Skin epidermis (tissue), 12 donors: ENCODE measurements at regions not wholly inside any gene's neighbourhood (a gene's known extent, or its start where the extent isn't known, plus 50 kb on each side); places are given as distances from the start of the nearest gene placed in this dataset.
A peak's percentile ranks its signal among the peaks of the same experiment; 100 is the strongest.
"Not testable (repeated sequence)": the region's sequence is repeated elsewhere in the genome, so short reads cannot be mapped to it uniquely, and the experiment has no call there.

Experiments used
- H3K27ac ChIP-seq, 21 experiments: fragments of 200-600 bp; sonication (generic) in 11 of 21; one replicate each; pipeline ENCODE4 v1.5.0; 2020; ENCODE audit warnings: mild to moderate bottlenecking in 3 of 21, inconsistent platforms in 2 of 21, moderate library complexity in 2 of 21
- H3K4me3 ChIP-seq, 7 experiments: fragments of 200-600 bp; sonication (generic) in 2 of 7; one replicate each; pipeline ENCODE4 v1.5.0; 2020; ENCODE audit warnings: inconsistent platforms in 2 of 7, mild to moderate bottlenecking in 2 of 7, moderate library complexity in 1 of 7

DNA sequence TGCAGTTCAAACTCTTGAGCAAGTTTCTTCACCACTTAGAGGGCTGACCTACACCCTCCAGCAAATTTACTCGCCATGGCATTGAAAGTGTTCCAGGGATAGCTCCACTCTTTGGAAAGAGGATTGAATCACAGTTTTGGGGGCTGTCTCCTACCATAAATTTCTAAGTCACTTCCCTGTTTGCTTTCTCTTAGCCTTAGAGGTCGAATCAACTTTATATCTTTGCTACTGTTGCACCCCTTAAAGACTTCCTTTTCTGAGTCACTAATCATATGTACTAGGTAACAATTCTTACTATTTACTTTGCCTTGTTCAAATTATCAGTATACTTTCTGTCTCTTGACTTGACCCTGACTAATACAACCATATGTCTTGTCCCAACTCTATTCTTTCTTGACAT, 1151.8 kb upstream of the ALCAM start:
- Histone ChIP-seq H3K27ac (no peak overlapping the region), H3K4me3 (no peak overlapping the region)

GRCh38 chr3:104219046-104219445, 1147.7 kb upstream of the ALCAM start:
- H3K4me3 ChIP-seq, H3K27ac ChIP-seq: not testable (repeated sequence)

DNA sequence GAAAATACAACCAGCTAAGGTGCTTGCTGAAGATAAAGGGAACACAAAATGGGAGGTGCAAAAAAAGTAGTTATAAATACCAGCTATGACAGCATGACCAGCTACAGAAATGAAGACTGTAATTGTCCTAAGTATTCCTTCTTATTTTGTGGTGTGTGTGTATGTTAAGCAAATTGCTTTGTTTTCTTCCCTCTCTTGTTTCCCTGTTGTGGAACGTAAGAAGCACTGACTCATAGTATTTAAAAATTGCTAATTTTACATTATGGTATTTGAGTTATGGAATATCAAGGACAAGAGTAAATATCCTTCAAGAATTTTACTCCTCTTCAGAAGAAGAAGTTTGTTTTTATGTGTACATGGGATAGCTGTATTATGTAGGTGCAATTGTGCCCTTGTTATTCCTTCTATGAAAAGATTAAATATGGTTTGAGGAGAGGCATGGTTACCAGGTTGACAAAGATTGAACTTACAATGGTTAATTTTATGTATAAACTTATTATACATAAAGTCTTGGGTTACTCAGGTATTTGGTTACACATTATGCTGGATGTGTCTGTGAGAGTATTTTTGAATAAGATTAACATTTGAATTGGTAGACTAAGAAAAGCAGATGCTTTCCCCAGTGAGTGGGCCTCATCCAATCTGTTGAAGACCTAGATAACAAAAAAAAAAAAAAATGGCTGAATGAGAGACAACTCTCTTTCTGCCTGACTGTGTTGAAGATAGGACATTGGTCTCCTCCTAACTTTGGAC, 1132.1 kb upstream of the ALCAM start:
- H3K27ac ChIP-seq: no peak overlapping the region
- no peak overlapping the region for H3K4me3 ChIP-seq

GRCh38 chr3:104244680-104245220, 1122.0 kb upstream of the ALCAM start:
- Histone ChIP-seq H3K4me3 (no peak overlapping the region), H3K27ac (no peak overlapping the region)

DNA sequence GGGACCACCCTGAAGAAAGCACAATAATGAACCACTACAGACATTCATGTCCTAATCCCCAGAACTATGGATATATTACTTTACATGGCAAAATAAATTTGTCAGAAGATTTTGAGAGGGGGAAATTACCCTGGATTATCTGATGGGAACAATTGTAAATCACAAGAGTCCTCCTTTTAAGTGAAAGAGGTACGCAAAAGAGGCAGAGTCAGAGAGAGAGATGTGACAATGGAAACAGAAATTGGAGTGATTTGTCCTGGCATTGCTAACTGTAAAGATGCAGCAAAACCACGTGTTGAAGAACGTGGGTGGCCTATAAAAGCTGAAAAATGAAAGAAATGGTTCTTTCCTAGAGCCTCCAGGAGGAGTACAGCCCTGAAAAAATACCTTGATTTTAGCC, 1121.4 kb upstream of the ALCAM start:
- no peak overlapping the region for H3K4me3 ChIP-seq
- H3K27ac ChIP-seq: no peak overlapping the region

DNA sequence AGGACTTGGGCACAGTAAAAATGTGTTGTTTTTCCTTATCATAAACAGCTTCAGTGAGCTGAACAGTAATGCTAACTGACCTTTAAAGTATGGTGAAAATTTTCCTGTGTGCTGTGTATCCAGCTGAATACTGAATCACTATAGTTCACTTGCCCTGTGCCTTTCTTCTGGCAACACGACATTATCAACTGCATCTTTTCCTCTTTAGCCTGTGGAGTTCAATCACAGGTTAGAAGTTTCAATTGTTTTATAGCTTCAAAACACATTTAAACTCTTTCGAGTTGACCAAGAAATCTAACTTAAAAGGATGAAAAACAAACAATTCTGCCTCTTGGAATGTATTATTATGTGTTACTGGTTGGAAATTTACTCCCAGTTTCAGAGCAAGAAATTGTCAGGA, 1120.7 kb upstream of the ALCAM start:
- no peak overlapping the region for H3K4me3 ChIP-seq
- H3K27ac ChIP-seq: no peak overlapping the region

- Histone ChIP-seq H3K27ac (no peak overlapping the region), H3K4me3 (no peak overlapping the region)
Measured at GRCh38 chr3:104257486-104257885, 1109.2 kb upstream of the ALCAM start.

- H3K27ac ChIP-seq: no peak overlapping the region
Measured at GRCh38 chr3:104263477-104263876, 1103.2 kb upstream of the ALCAM start.

DNA sequence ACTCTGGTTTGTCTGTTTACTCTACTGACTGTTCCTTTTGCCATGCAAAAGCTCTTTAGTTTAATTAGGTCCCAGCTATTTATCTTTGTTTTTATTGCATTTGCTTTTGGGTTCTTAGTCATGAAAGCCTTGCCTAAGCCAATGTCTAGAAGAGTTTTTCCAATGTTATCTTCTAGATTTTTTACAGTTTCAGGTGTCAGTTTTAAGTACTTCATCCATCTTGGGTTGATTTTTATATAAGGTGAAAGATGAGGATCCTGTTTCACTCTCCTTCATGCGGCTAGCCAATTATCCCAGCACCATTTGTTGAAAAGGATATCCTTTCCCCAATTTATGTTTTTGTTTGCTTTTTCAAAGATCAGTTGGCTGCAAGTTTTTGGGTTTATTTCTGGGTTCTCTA, 1100.5 kb upstream of the ALCAM start:
- not testable (repeated sequence) for H3K4me3 ChIP-seq, H3K27ac ChIP-seq

More at GRCh38 chr3:104263477-104263876, 1103.2 kb upstream of the ALCAM start:
- H3K4me3 ChIP-seq: no peak overlapping the region

GRCh38 chr3:104269771-104270170, 1096.9 kb upstream of the ALCAM start:
- Histone ChIP-seq H3K27ac (no peak overlapping the region), H3K4me3 (no peak overlapping the region)

- no peak overlapping the region for H3K27ac ChIP-seq
Measured at GRCh38 chr3:104273046-104273649, 1093.6 kb upstream of the ALCAM start.

GRCh38 chr3:104275199-104275598, 1091.5 kb upstream of the ALCAM start:
- Histone ChIP-seq H3K4me3 (no peak overlapping the region), H3K27ac (no peak overlapping the region)

More at GRCh38 chr3:104273046-104273649, 1093.6 kb upstream of the ALCAM start:
- H3K4me3 ChIP-seq: no peak overlapping the region

DNA sequence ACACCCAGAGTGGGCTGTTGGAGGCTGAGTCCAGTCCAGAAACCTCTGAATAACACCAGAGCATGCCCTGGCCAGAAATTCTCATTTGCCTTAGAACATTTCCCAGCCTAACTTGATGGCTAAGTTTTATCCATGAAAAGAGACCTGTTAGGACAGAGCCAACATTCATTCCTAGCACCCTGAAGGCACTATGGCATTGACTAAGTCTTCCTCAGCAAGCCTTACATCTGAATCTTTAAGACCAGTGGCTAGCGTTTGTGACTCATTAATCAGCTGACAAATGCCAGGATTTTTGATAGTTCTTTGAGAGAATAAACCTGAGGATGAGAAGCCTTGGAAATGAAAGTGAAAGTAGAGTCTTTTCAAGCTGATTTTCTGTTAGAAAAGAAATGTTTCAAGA, 1087.1 kb upstream of the ALCAM start:
- Histone ChIP-seq H3K4me3 (no peak overlapping the region), H3K27ac (peak overlapping the region in 1 of 21 experiments; percentile 5)

DNA sequence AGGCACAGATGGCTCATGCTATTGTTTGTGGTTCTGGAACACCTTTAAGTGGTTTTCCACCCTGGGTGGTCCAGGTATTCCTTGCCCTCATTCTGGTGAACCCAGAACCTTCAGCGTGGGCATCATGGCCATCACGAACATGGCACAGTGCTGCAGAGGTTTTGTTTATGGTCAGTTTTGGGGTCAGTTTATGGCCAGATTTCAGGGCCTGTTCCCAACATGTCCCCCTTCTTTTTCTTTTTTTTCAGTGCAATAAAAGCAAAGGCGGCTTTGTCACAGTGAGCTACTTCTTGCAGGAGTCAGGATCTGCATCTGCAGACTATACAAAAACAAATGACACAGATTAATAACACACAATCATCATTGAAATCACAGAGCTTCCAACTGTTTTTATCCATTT, 1085.0 kb upstream of the ALCAM start:
- Histone ChIP-seq H3K27ac (no peak overlapping the region), H3K4me3 (no peak overlapping the region)

- no peak overlapping the region for H3K27ac ChIP-seq
- no peak overlapping the region for H3K4me3 ChIP-seq
Measured at GRCh38 chr3:104286645-104287044, 1080.1 kb upstream of the ALCAM start.

DNA sequence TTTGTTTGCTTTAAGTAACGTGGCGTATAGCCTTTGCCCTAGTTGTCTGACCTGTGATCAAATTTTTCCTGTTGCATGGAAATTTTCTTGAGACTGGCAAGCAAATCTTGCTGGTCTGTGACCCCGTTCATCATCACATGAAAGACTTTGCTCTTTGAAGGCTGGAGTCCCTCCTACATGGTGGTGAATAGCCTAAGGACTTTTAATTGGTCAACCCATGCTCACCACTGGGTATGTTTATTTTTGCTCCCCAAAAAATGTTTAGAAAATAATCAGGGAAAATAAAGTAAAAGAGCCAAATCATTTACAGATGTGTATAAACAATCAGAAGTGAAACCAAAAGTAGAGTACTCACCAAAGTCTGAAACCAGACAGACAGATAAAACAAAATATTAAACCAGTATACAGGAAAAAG, 1075.3 kb upstream of the ALCAM start:
- peak overlapping the region in 2 of 7 experiments; percentile 7 to 16 for H3K4me3 ChIP-seq
- peak overlapping the region in 10 of 21 experiments; percentile 3 to 77 (median 38) for H3K27ac ChIP-seq

DNA sequence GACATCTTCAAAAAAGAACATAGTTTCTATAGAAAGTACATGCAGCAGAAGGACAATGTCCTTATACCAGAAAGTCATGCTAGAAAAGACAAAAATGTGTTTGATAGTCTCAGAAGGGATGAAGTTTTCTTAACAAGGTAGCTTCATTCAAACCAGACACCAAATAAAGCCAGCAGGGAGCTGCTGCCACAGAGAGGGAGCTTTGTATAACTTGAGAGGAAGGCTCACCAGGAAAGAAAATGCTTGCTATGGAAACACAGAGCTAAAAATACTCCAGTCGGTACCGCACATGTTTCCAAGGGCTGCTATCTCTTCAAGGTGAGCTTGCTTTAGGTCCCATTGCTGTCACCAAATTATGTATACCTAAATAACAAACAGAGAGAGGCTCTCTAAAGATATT, 1074.8 kb upstream of the ALCAM start:
- H3K4me3 ChIP-seq: peak overlapping the region in 1 of 7 experiments; percentile 16
- H3K27ac ChIP-seq: peak overlapping the region in 12 of 21 experiments; percentile 3 to 77 (median 36)

- H3K27ac ChIP-seq: no peak overlapping the region
- no peak overlapping the region for H3K4me3 ChIP-seq
Measured at GRCh38 chr3:104297617-104298016, 1069.1 kb upstream of the ALCAM start.

GRCh38 chr3:104298662-104299061, 1068.0 kb upstream of the ALCAM start:
- Histone ChIP-seq H3K4me3 (no peak overlapping the region), H3K27ac (no peak overlapping the region)

DNA sequence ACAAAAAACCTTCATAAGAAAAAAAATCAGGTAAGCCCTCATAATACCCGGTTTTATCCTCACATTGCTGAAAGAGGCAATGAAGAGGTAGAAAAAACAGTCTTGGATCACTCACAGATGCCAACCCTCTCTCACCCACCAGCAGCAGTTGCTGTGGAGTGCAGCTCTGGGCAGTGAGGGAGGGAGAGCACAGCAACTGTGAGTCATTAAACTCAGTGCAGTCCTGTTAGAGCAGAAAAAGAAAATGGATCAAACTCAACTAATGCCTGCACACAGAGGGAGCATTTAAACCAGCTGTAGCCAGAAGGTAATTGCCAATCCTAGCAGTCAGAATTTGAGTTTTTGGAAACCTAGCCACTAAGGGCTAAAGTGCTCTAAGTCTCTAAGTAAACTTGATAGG, 1050.6 kb upstream of the ALCAM start:
- Histone ChIP-seq H3K4me3 (no peak overlapping the region), H3K27ac (no peak overlapping the region)

GRCh38 chr3:104323226-104323625, 1043.5 kb upstream of the ALCAM start:
- H3K27ac ChIP-seq: no peak overlapping the region
- H3K4me3 ChIP-seq: no peak overlapping the region
